Activated T-cell treated with anti-CD3 and anti-CD28 coated beads for 4 hours (primary cell): ENCODE measurements at regions not wholly inside any gene's neighbourhood (a gene's known extent, or its start where the extent isn't known, plus 50 kb on each side); places are given as distances from the start of the nearest gene placed in this dataset.

Source experiments
- DNase-seq: peaks from one replicate; pipeline ENCODE4 v3.0.0-alpha.2; 2020

DNA sequence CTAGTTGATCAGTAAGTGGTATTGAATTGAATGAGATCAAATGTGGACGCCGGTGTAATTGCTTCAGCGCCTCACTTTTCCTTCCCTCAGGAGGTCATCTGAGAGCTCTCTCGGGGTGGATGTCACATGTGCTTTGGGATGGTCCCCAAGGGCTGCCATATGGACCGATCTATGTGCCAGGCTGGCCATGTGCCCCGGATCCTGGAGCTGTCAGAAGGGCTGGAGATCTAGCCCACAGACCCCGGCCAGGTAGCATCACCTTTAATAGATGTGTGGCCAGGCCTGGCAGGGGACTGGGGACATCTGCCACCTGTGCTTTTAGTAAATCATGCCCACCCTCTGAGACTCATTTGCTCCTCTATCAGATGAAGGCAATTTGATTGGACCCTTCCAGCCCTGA is 95.3 kb upstream of the CRHR1 start:
- no peak for DNase-seq

GRCh38 chr17:45689451-45689850 is 94.7 kb upstream of the CRHR1 start:
- no peak for DNase-seq

DNA sequence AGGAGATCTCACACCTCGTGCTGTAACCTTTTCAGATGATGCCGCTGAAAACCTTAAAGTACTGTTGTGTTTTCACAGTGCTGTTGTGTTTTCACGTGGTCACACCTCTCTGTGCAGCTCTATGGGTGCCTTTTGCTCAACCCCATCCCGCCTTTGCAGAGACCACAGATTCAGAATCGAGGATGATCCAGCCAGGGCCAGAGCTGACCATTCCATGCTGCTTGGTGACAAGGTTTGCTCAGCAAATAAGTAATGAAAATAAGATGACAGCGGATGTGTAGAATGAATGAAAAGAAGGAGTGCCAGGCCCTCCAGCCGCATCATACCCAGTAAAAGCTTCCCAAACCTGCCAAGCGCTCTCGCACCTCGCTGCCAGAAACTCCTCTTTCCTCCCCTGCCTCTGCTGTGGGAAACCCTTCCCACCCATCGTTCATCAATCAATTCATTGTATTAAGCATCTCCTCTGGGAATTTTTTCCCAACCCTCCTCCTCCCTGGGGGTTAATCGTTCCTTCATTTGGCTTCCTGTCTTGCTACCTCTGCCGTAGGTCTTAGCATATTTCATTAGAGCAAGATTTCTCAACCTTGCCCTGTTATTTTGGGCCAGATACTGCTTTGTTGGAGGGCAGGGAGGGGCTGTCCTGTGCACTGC is 93.4 kb upstream of the CRHR1 start:
- no peak for DNase-seq

DNA sequence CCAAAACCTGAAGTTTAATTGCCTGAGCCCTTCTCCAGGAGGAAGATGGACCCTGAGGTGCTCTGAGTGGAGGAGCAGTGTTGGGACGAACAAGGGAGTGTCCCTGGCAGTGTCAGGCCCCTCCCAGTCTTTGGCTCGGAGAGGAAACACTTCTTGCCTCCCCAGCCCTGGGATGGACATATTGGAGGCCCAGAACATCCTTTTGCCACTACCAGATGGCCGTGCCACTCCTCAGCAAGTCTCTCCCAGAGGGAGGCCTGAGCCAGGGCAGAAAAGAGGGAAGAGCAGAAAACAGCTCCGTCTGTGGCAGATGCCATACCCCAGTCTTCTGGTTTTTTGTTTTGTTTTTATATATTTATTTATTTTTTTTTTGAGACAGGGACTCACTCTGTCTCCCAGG is 91.5 kb upstream of the CRHR1 start:
- DNase-seq = no peak

- DNase-seq = no peak
Measured at GRCh38 chr17:45693792-45694191, 90.3 kb upstream of the CRHR1 start.

- DNase-seq = no peak
Measured at GRCh38 chr17:45696442-45696841, 87.7 kb upstream of the CRHR1 start.

- no peak for DNase-seq
Measured at GRCh38 chr17:45697076-45697475, 87.0 kb upstream of the CRHR1 start.

DNA sequence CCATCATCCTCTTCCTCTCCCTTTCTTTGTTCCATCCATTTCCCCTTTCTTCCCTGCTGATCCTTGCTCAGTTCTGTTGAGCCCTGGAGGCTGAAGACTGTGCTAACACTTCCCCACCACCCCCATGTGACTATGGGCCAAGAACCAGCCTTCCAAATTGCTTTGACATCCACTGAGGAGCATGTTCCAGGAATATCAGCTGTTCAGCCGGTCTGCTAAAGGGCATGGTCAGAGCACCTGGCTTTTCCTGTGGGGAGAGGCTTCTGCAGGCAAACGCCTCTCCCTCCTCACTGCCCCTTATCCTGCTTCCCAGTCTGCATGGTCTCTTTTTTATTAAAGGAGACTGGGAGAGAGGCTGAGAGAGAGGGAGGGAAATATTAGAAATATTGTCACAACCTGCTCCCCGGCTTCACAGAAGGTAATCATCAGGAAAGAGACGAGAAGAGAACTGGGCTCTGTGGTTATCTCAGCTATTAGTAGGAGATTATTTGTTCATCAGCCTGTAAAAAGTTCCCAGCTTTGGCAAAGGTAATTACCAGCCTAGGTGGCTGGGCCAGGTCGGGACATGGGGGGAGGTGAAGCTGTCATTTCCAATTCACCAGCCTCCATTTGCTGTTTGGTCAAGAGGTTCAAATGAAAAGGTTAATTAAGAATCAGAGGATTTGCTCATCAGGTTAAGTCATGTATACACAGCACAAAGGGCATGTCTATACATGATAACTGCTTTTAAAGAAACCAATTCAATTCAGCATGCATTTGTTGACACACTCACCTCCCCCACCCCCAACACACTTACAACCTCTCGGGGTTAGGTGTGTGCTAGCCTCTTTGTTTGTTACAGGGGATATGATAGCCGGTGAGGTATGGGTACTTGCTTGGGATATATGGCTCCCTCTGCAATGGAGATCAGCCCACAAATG is 83.7 kb upstream of the CRHR1 start:
- no peak for DNase-seq

DNA sequence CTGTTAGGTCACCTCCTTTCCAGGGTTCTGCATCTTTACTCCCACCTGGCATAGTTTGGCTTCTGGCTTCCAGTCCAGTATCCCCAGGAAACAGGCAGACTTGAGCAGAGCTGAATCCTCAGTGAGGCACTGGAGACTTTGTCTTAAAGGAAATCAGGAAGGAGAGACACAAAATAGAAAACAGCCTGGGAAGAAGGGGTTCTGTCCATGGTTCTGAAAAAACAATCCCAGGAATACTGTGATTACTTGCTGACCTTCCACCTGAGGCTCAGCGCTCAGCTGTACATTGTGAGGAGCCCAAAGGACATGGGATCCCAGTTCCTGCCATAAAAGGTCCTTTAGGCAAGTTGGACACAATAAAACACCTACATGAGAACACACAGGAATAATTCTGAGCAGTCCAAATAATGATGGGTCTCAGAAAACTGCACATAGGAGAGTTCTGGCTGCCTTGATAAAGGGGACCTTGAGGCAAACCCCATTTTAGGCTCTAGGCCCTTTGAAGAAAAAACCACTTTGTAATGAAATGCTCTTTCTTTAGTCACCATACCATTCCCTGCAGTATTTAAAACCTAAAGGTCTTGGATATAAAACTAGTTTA is 81.4 kb upstream of the CRHR1 start:
- no peak for DNase-seq

DNA sequence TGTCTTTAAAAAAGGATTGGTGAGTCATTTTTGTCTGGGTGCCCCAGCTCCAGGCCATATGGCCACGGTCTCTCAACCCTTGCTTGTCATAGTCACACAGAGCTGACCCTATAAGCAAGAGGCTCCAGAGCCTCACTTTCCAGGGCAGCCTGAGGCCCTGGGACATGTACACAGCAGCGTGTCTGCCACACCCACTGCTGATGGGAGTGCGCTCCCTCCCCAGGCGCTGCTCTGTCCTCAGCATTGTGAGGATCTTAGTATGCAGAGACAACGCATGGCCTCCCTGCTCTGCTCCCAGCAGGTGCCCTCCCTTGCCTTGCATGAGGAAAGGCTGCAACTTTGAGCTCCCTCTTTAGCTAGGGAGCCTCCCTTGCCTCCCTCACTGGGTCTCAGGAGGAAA is 80.8 kb upstream of the CRHR1 start:
- no peak for DNase-seq

GRCh38 chr17:45703806-45704205 is 80.3 kb upstream of the CRHR1 start:
- DNase-seq = no peak

DNA sequence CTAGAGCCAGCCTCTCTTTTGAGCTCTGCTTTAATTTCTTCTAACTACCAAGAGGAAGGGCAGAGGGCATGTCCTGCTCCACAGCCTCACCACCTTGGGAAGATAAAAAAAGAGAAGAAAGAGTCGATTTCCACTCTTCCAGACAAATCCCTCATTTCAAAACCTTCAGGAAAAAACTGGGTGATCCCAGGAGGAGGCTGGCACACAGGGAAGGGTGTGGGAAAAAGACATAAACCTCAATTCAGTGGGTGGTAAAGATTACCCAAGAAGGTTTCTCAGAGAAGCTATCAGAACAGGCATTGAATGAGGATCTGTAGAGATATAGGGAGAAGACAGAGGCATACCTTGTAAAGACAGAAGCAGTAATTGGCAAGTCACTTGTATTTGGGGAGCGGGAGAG is 79.9 kb upstream of the CRHR1 start:
- no peak for DNase-seq

- no peak for DNase-seq
Measured at GRCh38 chr17:45705123-45706009, 78.8 kb upstream of the CRHR1 start.

DNA sequence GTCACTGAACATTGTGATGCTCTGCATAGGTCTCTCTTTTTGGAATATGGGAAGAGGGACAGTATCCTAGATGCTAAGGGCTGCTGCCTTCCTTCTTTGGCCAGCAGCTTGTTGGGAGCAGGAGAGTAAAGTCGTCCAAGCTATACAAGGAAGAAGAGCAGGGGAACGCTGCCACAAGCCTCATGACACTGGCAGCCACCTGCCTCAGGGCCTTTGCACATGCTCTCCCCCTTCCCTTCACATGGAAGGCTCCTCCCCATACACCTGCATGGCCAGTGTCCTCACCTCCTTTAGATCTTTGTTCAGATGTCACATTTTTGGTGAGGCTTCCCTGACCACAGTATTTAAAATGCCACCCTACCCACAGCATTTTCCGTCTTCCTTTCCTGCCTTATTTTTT is 78.1 kb upstream of the CRHR1 start:
- no peak for DNase-seq

DNA sequence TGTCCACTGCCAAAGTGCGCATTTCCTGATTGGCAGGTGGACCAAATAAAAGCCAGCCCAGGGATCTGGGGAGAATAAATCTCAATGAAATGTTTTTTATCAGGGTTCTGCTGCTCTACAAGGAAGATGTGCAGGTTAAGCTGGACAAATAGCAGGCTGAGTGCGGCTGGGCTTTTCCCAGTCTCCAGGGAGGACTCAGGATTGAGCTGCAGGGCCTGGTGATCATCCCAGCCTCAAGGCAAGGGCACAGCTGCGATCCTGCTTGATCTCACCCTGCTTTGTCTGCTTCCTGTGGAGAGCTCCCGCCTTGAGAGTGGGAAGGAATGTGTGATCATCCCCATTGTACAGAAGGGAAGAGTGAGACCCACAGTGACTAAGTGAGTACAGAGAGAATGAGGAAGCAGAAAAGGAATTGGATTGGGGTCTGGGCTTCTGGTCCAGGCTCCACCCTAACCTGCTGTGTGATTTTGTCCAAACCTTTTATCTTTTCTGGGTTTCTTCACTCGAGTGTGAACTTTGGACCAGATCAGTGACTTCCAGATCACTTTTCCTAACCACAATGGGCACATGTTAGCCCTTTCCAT is 75.3 kb upstream of the CRHR1 start:
- DNase-seq = no peak

DNA sequence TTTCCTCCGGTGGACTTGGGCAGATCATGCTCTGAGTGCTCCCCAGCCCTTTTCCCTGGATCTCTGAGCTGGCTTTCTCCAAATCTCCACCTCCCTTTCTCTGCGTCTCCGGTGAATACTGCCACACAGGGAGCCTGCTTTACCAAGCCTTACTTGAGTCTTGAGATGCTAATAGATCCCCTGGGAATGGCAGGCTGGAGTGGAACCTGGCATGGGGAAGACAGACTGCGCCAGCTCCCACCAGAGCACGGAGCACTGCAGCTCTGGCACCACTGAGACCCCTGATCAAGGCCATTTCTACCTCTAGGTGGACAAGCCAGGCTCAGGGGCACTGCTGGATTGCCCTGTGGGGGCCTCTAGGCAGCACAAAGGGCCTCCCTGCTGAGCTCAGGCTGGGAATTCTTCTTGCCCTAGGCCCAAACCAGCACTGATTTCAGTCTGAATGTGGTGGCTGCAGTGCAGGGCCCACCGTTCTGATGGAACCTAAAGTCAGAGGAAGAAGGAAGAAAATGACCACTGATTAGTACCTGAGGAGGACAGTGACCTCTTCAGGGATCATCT is 74.3 kb upstream of the CRHR1 start:
- no peak for DNase-seq

DNA sequence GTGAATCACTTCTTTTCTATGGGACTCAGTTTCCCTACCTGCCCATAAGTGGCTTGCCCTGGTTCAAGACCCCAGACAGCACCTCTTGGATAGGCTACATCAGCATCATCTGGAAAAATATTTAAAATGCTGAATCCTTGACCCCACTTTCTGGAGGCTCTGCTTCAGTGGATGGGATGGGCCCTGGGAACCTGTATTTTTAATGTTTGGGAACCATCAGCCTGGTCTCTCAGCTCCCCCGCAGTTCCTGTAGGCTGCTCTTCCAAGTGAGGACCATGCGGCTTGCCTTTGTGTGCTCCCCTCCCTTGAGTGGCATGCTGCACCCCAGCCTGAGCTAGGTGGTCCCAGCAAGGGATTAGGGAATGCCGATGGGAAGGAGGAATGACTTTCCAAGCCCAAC is 68.3 kb upstream of the CRHR1 start:
- DNase-seq = no peak

- DNase-seq = no peak
Measured at GRCh38 chr17:45718791-45719190, 65.3 kb upstream of the CRHR1 start.

GRCh38 chr17:45719335-45720071 is 64.6 kb upstream of the CRHR1 start:
- no peak for DNase-seq

DNA sequence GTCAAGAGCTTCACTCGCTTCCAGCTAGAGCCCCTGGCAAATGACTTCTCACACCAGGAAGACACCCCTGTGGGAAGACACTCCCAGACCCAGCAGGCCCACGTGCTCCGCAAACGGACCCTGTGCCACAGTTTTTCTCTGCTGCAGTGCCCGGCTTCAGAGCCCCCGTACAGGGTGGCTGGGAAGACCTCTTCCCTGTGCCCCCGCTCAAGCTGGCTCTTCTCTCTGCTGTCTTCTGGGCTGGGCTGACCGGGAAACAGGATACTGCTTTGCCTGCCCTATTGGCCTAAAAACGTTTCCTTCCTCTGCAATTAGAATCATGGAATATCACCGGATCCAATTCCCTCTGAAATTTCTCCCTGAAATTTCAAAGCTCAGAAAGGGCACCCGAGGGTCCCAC is 63.7 kb upstream of the CRHR1 start:
- no peak for DNase-seq

- no peak for DNase-seq
Measured at GRCh38 chr17:45722161-45722560, 62.0 kb upstream of the CRHR1 start.
